ENCODE measurements at regions not wholly inside any gene's neighbourhood (a gene's known extent, or its start where the extent isn't known, plus 50 kb on each side); places are given as distances from the start of the nearest gene placed in this dataset.
"Not testable (repeated sequence)": the region's sequence is repeated elsewhere in the genome, so short reads cannot be mapped to it uniquely, and the experiment has no call there.

GRCh38 chr6:170056278-170056711, 234.6 kb downstream of the DLL1 start:
- FAIRE-seq, result no peak
- Mint-ChIP-seq H3K4me3 (ENCODE audit: unreplicated experiment) (no peak overlapping the region), H3K4me1 (ENCODE audit: low read depth, unreplicated experiment) (no peaks in the 10 kb centered on the region), H3K9me3 (ENCODE audit: unreplicated experiment) (peaks cover 3% of the 10 kb centered on the region), H3K27ac (ENCODE audit: unreplicated experiment) (no peak overlapping the region), H3K27me3 (ENCODE audit: low read depth, unreplicated experiment) (peaks cover 24% of the 10 kb centered on the region), H3K36me3 (ENCODE audit: low read depth, unreplicated experiment) (peaks cover 2% of the 10 kb centered on the region)
- DNase-seq (ENCODE audit: low read depth), result no peak
- H3K27ac ChIP-seq (ENCODE audit: low read depth, low read length), result no peak overlapping the region
- H3K9ac ChIP-seq (ENCODE audit: low read length), result no peak overlapping the region
- H3K36me3 ChIP-seq (ENCODE audit: insufficient read depth, low read length), result no peaks in the 10 kb centered on the region
- no peak overlapping the region for H3K4me2 ChIP-seq (ENCODE audit: low read length)
- H3K27me3 ChIP-seq (ENCODE audit: insufficient read depth, low read length), result no peaks in the 10 kb centered on the region
- H2AFZ ChIP-seq (ENCODE audit: low read depth, low read length), result no peak overlapping the region
- H4K20me1 ChIP-seq (ENCODE audit: insufficient read depth, low read length), result no peaks in the 10 kb centered on the region
- no peak overlapping the region for H3K4me3 ChIP-seq (ENCODE audit: insufficient read depth, low read depth, low read length)
- TF ChIP-seq EZH2 (IDR thresholded peaks at IDR 0.05; ENCODE audit: insufficient read depth, low read length), result no peak
- TF ChIP-seq CTCF (IDR thresholded peaks at IDR 0.05; ENCODE audit: insufficient read depth, low read depth, low read length), result no peak
- no peaks in the 10 kb centered on the region for H3K79me2 ChIP-seq (ENCODE audit: insufficient read depth, low read length)
- H3K4me1 ChIP-seq (ENCODE audit: insufficient read depth, low read length), result no peaks in the 10 kb centered on the region
- H3K9me3 ChIP-seq (ENCODE audit: insufficient read depth, low read depth, low read length), result peaks cover 9% of the 10 kb centered on the region

GRCh38 chr6:170055797-170056196, 235.1 kb downstream of the DLL1 start:
- not testable (repeated sequence) for H3K79me2 ChIP-seq (ENCODE audit: insufficient read depth, low read length); H3K4me1 Mint-ChIP-seq (ENCODE audit: low read depth, unreplicated experiment); H3K27me3 ChIP-seq (ENCODE audit: insufficient read depth, low read length); H3K9me3 ChIP-seq (ENCODE audit: insufficient read depth, low read depth, low read length); H2AFZ ChIP-seq (ENCODE audit: low read depth, low read length); H3K4me2 ChIP-seq (ENCODE audit: low read length); H3K27ac ChIP-seq (ENCODE audit: low read depth, low read length); H3K36me3 Mint-ChIP-seq (ENCODE audit: low read depth, unreplicated experiment); DNase-seq (ENCODE audit: low read depth); H3K9me3 Mint-ChIP-seq (ENCODE audit: unreplicated experiment); H3K27ac Mint-ChIP-seq (ENCODE audit: unreplicated experiment); H3K9ac ChIP-seq (ENCODE audit: low read length); H4K20me1 ChIP-seq (ENCODE audit: insufficient read depth, low read length); H3K4me1 ChIP-seq (ENCODE audit: insufficient read depth, low read length); FAIRE-seq; H3K4me3 Mint-ChIP-seq (ENCODE audit: unreplicated experiment); H3K36me3 ChIP-seq (ENCODE audit: insufficient read depth, low read length); H3K4me3 ChIP-seq (ENCODE audit: insufficient read depth, low read depth, low read length)
- peaks cover 24% of the 10 kb centered on the region for H3K27me3 Mint-ChIP-seq (ENCODE audit: low read depth, unreplicated experiment)

GRCh38 chr6:170053966-170054661, 236.8 kb downstream of the DLL1 start:
- no peaks in the 10 kb centered on the region for H3K27me3 ChIP-seq (ENCODE audit: insufficient read depth, low read length)
- TF ChIP-seq CTCF (IDR thresholded peaks at IDR 0.05; ENCODE audit: insufficient read depth, low read depth, low read length) (no peak), EZH2 (IDR thresholded peaks at IDR 0.05; ENCODE audit: insufficient read depth, low read length) (no peak)
- peaks cover 11% of the 10 kb centered on the region for H3K9me3 ChIP-seq (ENCODE audit: insufficient read depth, low read depth, low read length)
- H3K4me2 ChIP-seq (ENCODE audit: low read length), result no peak overlapping the region
- H3K9ac ChIP-seq (ENCODE audit: low read length), result no peak overlapping the region
- H3K27me3 Mint-ChIP-seq (ENCODE audit: low read depth, unreplicated experiment), result peaks cover 28% of the 10 kb centered on the region
- H3K36me3 Mint-ChIP-seq (ENCODE audit: low read depth, unreplicated experiment), result peaks cover 2% of the 10 kb centered on the region
- no peak overlapping the region for H3K27ac ChIP-seq (ENCODE audit: low read depth, low read length)
- no peak overlapping the region for H3K4me3 Mint-ChIP-seq (ENCODE audit: unreplicated experiment)
- peaks cover 3% of the 10 kb centered on the region for H3K9me3 Mint-ChIP-seq (ENCODE audit: unreplicated experiment)
- no peaks in the 10 kb centered on the region for H3K36me3 ChIP-seq (ENCODE audit: insufficient read depth, low read length)
- no peak for FAIRE-seq
- H3K79me2 ChIP-seq (ENCODE audit: insufficient read depth, low read length), result no peaks in the 10 kb centered on the region
- no peak overlapping the region for H3K4me3 ChIP-seq (ENCODE audit: insufficient read depth, low read depth, low read length)
- no peaks in the 10 kb centered on the region for H3K4me1 Mint-ChIP-seq (ENCODE audit: low read depth, unreplicated experiment)
- no peak overlapping the region for H2AFZ ChIP-seq (ENCODE audit: low read depth, low read length)
- H3K27ac Mint-ChIP-seq (ENCODE audit: unreplicated experiment), result no peak overlapping the region
- H3K4me1 ChIP-seq (ENCODE audit: insufficient read depth, low read length), result no peaks in the 10 kb centered on the region
- DNase-seq (ENCODE audit: low read depth), result no peak
- H4K20me1 ChIP-seq (ENCODE audit: insufficient read depth, low read length), result no peaks in the 10 kb centered on the region

Measured in astrocyte (in vitro differentiated cells and primary cell).